ENCODE measurements at regions not wholly inside any gene's neighbourhood (a gene's known extent, or its start where the extent isn't known, plus 50 kb on each side); places are given as distances from the start of the nearest gene placed in this dataset.

DNA sequence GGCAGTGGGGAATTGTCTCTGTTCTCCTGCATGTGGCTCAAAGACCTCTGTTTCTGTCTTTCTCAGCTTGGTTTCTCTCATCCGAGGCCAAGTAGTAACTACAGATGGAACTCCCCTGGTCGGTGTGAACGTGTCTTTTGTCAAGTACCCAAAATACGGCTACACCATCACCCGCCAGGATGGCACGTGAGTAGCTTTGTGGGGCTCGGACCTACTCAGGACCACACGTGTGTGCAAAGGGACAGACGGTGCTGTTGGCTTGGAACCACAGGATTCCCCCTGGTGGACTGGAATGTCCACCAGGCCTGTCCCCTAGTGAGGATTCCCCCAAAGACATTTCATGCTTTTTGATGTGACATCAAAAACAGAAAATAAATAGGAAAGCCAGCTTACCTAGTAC, 96.3 kb upstream of the WWC1 start:
- TF ChIP-seq, protein P1, sequence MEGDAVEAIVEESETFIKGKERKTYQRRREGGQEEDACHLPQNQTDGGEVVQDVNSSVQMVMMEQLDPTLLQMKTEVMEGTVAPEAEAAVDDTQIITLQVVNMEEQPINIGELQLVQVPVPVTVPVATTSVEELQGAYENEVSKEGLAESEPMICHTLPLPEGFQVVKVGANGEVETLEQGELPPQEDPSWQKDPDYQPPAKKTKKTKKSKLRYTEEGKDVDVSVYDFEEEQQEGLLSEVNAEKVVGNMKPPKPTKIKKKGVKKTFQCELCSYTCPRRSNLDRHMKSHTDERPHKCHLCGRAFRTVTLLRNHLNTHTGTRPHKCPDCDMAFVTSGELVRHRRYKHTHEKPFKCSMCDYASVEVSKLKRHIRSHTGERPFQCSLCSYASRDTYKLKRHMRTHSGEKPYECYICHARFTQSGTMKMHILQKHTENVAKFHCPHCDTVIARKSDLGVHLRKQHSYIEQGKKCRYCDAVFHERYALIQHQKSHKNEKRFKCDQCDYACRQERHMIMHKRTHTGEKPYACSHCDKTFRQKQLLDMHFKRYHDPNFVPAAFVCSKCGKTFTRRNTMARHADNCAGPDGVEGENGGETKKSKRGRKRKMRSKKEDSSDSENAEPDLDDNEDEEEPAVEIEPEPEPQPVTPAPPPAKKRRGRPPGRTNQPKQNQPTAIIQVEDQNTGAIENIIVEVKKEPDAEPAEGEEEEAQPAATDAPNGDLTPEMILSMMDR (IDR thresholded peaks at IDR 0.05) = no peak
- no peak for TF ChIP-seq POLR2A (IDR thresholded peaks at IDR 0.05)

Data from thyroid gland (tissue), 4 donors.